K562 (cell line): ENCODE measurements at regions not wholly inside any gene's neighbourhood (a gene's known extent, or its start where the extent isn't known, plus 50 kb on each side); places are given as distances from the start of the nearest gene placed in this dataset.

Experiments used
- ADNP ChIP-seq: fragments of 200-800 bp; sonication (Bioruptor generic); IDR thresholded peaks from 2 replicates; pipeline ENCODE4 v1.6.1; 2016; ENCODE audit warnings: missing genetic modification characterization, missing compliant biosample characterization
- CHD1 ChIP-seq: fragments of 200-600 bp; sonication (generic); IDR thresholded peaks from one replicate; pipeline ENCODE4 v1.6.1; 2012; ENCODE audit warnings: mild to moderate bottlenecking, moderate library complexity, low read length, inconsistent platforms
- ELF4 ChIP-seq: fragments of 450-650 bp; formaldehyde crosslinking; IDR thresholded peaks from 2 replicates; pipeline ENCODE4 v1.4.0; 2022; ENCODE audit warnings: missing genetic modification characterization
- ESRRA ChIP-seq: fragments of 450-650 bp; IDR thresholded peaks from 2 replicates; pipeline ENCODE4 v1.6.1; 2014; ENCODE audit warnings: low read depth, mild to moderate bottlenecking, moderate library complexity, borderline replicate concordance
- GABPA ChIP-seq: fragments of 200-800 bp; sonication (Bioruptor generic); conservative IDR thresholded peaks from 2 replicates; pipeline ENCODE4 v1.6.1; 2016; ENCODE audit warnings: low read depth, missing genetic modification characterization, missing compliant biosample characterization
- HLTF ChIP-seq: fragments of 450-650 bp; IDR thresholded peaks from 2 replicates; pipeline ENCODE4 v1.6.1; 2016
- JUND ChIP-seq, 2 experiments: IDR thresholded peaks; 2 replicates in 1 of 2; 3 replicates in 1 of 2; pipeline ENCODE4 v1.6.1; 2011; ENCODE audit warnings: borderline replicate concordance in 2 of 2, low read depth in 2 of 2, low read length in 2 of 2, improper control_type of control experiment in 1 of 2, missing biosample characterization in 1 of 2, missing genetic modification characterization in 1 of 2, missing genetic modification reagents in 1 of 2
- KAT7 ChIP-seq: sonication (generic); formaldehyde crosslinking; IDR thresholded peaks from 2 replicates; pipeline ENCODE4 v1.8.0; 2022; ENCODE audit warnings: missing genetic modification reagents, mild to moderate bottlenecking, borderline replicate concordance
- LARP7 ChIP-seq: fragments of 450-650 bp; IDR thresholded peaks from 2 replicates; pipeline ENCODE4 v1.6.1; 2016
- MXI1 ChIP-seq: IDR thresholded peaks from 2 replicates; pipeline ENCODE4 v1.6.1; 2011; ENCODE audit warnings: low read depth, mild to moderate bottlenecking, improper control_type of control experiment, low read length
- ZBTB40 ChIP-seq, 2 experiments: fragments of 450-650 bp in 1 of 2; sonication (generic) in 1 of 2; formaldehyde crosslinking in 1 of 2; IDR thresholded peaks; 2 replicates each; pipeline versions ENCODE4 v1.7.1 to v1.9.0; 2016 to 2022; ENCODE audit warnings: inconsistent platforms in 1 of 2, mild to moderate bottlenecking in 1 of 2, missing genetic modification reagents in 1 of 2
- ZNF609 ChIP-seq: sonication (generic); formaldehyde crosslinking; IDR thresholded peaks from 2 replicates; pipeline ENCODE4 v1.8.1; 2023; ENCODE audit warnings: missing genetic modification reagents, mild to moderate bottlenecking, borderline replicate concordance
- ZNF785 ChIP-seq: fragments of 250-450 bp; sonication (Bioruptor Pico); IDR thresholded peaks from 2 replicates; pipeline ENCODE4 v1.4.0; 2020; ENCODE audit warnings: mild to moderate bottlenecking
- TF ChIP-seq, protein P1 (sequence below): sonication (generic); formaldehyde crosslinking; IDR thresholded peaks from 2 replicates; pipeline ENCODE4 v1.8.0; 2022; ENCODE audit warnings: mild to moderate bottlenecking, missing genetic modification reagents

DNA sequence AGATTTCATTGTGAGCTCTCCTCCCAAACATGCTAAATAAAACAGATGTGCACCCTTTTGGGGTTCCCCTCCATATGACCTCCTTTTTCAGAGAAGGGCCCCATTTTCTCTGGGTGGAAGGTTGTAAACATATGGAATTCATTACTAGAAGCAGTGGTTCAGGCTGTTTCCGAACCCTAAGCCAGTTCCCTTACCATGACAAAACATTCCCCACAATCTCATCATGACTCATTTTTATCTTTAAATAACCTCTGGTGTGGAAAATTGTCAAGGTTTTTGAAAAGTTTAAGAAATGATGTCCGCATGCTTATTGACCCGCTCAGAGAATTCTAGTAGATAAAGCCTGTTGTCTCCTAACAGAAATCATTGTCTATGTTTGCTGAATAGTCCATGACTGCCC lies 127.3 kb upstream of the PIK3R1 start:
- TF ChIP-seq ELF4 (CRISPR knock-in tag) (no peak), ZBTB40 (IDR thresholded peaks at IDR 0.05) (no peak), ZBTB40 (CRISPR knock-in tag; IDR thresholded peaks at IDR 0.05) (no peak), MXI1 (no peak), ESRRA (no peak), GABPA (tag) (no peak), CHD1 (no peak), KAT7 (CRISPR knock-in tag) (no peak), LARP7 (no peak), HLTF (no peak), ZNF609 (CRISPR knock-in tag) (no peak), ZNF785 (CRISPR knock-in tag) (no peak), JUND (IDR thresholded peaks at IDR 0.05; ENCODE audit: borderline replicate concordance, low read depth, low read length) (no peak), JUND (tag; IDR thresholded peaks at IDR 0.05; ENCODE audit: borderline replicate concordance, low read depth, low read length) (no peak), ADNP (tag) (no peak)
- TF ChIP-seq, protein P1, sequence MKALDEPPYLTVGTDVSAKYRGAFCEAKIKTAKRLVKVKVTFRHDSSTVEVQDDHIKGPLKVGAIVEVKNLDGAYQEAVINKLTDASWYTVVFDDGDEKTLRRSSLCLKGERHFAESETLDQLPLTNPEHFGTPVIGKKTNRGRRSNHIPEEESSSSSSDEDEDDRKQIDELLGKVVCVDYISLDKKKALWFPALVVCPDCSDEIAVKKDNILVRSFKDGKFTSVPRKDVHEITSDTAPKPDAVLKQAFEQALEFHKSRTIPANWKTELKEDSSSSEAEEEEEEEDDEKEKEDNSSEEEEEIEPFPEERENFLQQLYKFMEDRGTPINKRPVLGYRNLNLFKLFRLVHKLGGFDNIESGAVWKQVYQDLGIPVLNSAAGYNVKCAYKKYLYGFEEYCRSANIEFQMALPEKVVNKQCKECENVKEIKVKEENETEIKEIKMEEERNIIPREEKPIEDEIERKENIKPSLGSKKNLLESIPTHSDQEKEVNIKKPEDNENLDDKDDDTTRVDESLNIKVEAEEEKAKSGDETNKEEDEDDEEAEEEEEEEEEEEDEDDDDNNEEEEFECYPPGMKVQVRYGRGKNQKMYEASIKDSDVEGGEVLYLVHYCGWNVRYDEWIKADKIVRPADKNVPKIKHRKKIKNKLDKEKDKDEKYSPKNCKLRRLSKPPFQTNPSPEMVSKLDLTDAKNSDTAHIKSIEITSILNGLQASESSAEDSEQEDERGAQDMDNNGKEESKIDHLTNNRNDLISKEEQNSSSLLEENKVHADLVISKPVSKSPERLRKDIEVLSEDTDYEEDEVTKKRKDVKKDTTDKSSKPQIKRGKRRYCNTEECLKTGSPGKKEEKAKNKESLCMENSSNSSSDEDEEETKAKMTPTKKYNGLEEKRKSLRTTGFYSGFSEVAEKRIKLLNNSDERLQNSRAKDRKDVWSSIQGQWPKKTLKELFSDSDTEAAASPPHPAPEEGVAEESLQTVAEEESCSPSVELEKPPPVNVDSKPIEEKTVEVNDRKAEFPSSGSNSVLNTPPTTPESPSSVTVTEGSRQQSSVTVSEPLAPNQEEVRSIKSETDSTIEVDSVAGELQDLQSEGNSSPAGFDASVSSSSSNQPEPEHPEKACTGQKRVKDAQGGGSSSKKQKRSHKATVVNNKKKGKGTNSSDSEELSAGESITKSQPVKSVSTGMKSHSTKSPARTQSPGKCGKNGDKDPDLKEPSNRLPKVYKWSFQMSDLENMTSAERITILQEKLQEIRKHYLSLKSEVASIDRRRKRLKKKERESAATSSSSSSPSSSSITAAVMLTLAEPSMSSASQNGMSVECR = no peak
